Smooth muscle cell (in vitro differentiated cells): ENCODE measurements at regions not wholly inside any gene's neighbourhood (a gene's known extent, or its start where the extent isn't known, plus 50 kb on each side); places are given as distances from the start of the nearest gene placed in this dataset.
"Not testable (repeated sequence)": the region's sequence is repeated elsewhere in the genome, so short reads cannot be mapped to it uniquely, and the experiment has no call there.

ENCODE experiments used
- DNase-seq: peaks from one replicate; lab custom pipeline; 2025; ENCODE audit not compliant: unreplicated experiment; lab: John Stamatoyannopoulos, UW
- H2AFZ ChIP-seq: fragments of 200-600 bp; sonication (generic); 2 replicates; pipeline ENCODE4 v1.6.0; 2016; ENCODE audit warnings: antibody characterized with exemption, low read depth, mild to moderate bottlenecking
- H3F3A ChIP-seq: fragments of 200-600 bp; sonication (generic); 2 replicates; pipeline ENCODE4 v1.6.0; 2017; ENCODE audit warnings: antibody characterized with exemption, low read depth
- H3K27ac ChIP-seq: fragments of 200-600 bp; sonication (generic); 2 replicates; pipeline ENCODE4 v1.5.1; 2016; ENCODE audit warnings: low read depth, mild to moderate bottlenecking
- H3K27me3 ChIP-seq: fragments of 200-600 bp; sonication (generic); 2 replicates; pipeline ENCODE4 v1.6.1; 2016; ENCODE audit warnings: low read depth, mild to moderate bottlenecking
- H3K36me3 ChIP-seq: fragments of 200-600 bp; sonication (generic); 2 replicates; pipeline ENCODE4 v1.5.1; 2016; ENCODE audit warnings: low read depth
- H3K4me1 ChIP-seq: fragments of 200-600 bp; sonication (generic); 2 replicates; pipeline ENCODE4 v1.5.1; 2016; ENCODE audit warnings: low read depth
- H3K4me2 ChIP-seq: fragments of 200-600 bp; sonication (generic); 2 replicates; pipeline ENCODE4 v1.6.0; 2016; ENCODE audit warnings: mild to moderate bottlenecking
- H3K4me3 ChIP-seq: fragments of 200-600 bp; sonication (generic); 2 replicates; pipeline ENCODE4 v1.5.1; 2016; ENCODE audit warnings: mild to moderate bottlenecking
- H3K79me2 ChIP-seq: fragments of 200-600 bp; sonication (generic); 2 replicates; pipeline ENCODE4 v1.6.0; 2016; ENCODE audit warnings: low read depth, mild to moderate bottlenecking
- H3K9ac ChIP-seq: fragments of 200-600 bp; sonication (generic); 2 replicates; pipeline ENCODE4 v1.6.0; 2016; ENCODE audit warnings: low read depth
- H3K9me3 ChIP-seq: fragments of 200-600 bp; sonication (generic); replicated peaks from 2 replicates; pipeline ENCODE4 v1.5.1; 2016; ENCODE audit warnings: low read depth
- H4K20me1 ChIP-seq: fragments of 200-600 bp; sonication (generic); 2 replicates; pipeline ENCODE4 v1.6.0; 2016; ENCODE audit warnings: low read depth
- CTCF ChIP-seq: fragments of 200-600 bp; sonication (generic); IDR thresholded peaks from 2 replicates; pipeline ENCODE4 v1.5.1; 2017; ENCODE audit warnings: borderline replicate concordance, mild to moderate bottlenecking, antibody characterized with exemption; ENCODE audit not compliant: insufficient read depth, poor library complexity, severe bottlenecking
- WGBS: methylation state at CpG from one replicate; pipeline ENCODE4 v1.1.7; 2016; ENCODE audit warnings: low lambda C conversion rate; 5-methylcytosine and 5-hydroxymethylcytosine counted together

- no peaks in the 10 kb centered on the region for H3K27me3 ChIP-seq
- H3K27ac ChIP-seq, result no peak overlapping the region
- DNase-seq, result no peak
- no peaks in the 10 kb centered on the region for H3K79me2 ChIP-seq
- no peaks in the 10 kb centered on the region for H3K36me3 ChIP-seq
- peak overlapping the region; percentile 44 for H2AFZ ChIP-seq
- no peak overlapping the region for H3K4me3 ChIP-seq
- TF ChIP-seq CTCF, result no peak
- no peaks in the 10 kb centered on the region for H4K20me1 ChIP-seq
- H3K4me2 ChIP-seq, result no peak overlapping the region
- no peaks in the 10 kb centered on the region for H3F3A ChIP-seq
- H3K4me1 ChIP-seq, result no peaks in the 10 kb centered on the region
- H3K9ac ChIP-seq, result no peak overlapping the region
- H3K9me3 ChIP-seq, result no peaks in the 10 kb centered on the region
- 61% methylated on average over 4 of the region's 4 CpGs for WGBS
Measured at GRCh38 chr6:92415656-92416055, 1003.7 kb downstream of the EPHA7 start.

GRCh38 chr6:92408350-92408749 is 1011.0 kb downstream of the EPHA7 start:
- Histone ChIP-seq H3K4me1 (no peaks in the 10 kb centered on the region), H3K4me3 (no peak overlapping the region), H3K27ac (no peak overlapping the region), H2AFZ (no peak overlapping the region), H3F3A (no peaks in the 10 kb centered on the region), H3K36me3 (no peaks in the 10 kb centered on the region), H3K4me2 (no peak overlapping the region), H3K79me2 (no peaks in the 10 kb centered on the region), H4K20me1 (no peaks in the 10 kb centered on the region), H3K9me3 (no peaks in the 10 kb centered on the region), H3K27me3 (no peaks in the 10 kb centered on the region), H3K9ac (no peak overlapping the region)
- no peak for TF ChIP-seq CTCF
- no peak for DNase-seq

DNA sequence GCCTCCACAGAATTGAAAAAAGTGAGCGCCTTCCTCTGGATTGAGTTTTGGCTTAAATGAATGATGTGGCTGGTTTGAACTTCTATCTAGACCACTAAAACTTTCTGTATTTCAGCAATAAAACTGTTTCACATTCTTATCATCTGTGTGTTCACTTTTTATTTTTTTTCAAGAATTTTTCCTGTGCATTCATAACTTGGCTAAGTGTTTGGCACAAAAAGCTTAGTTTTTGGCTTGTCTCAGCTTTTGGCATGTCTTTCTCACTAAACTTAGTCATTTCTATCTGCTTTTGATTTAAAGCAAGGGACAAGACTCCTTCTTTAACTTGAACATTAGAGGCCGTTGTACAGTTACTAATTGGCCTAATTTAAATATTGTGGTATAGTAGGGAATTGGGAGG is 1015.1 kb downstream of the EPHA7 start:
- no peak for DNase-seq
- no peaks in the 10 kb centered on the region for H3K9me3 ChIP-seq
- H3K27me3 ChIP-seq, result no peaks in the 10 kb centered on the region
- H3F3A ChIP-seq, result no peaks in the 10 kb centered on the region
- no peak overlapping the region for H3K4me3 ChIP-seq
- H3K36me3 ChIP-seq, result no peaks in the 10 kb centered on the region
- H3K79me2 ChIP-seq, result no peaks in the 10 kb centered on the region
- H3K4me2 ChIP-seq, result no peak overlapping the region
- no peaks in the 10 kb centered on the region for H3K4me1 ChIP-seq
- no peaks in the 10 kb centered on the region for H4K20me1 ChIP-seq
- no peak overlapping the region for H2AFZ ChIP-seq
- TF ChIP-seq CTCF, result no peak
- WGBS, result 95% methylated on average over 2 of the region's 2 CpGs
- no peak overlapping the region for H3K27ac ChIP-seq
- H3K9ac ChIP-seq, result no peak overlapping the region

DNA sequence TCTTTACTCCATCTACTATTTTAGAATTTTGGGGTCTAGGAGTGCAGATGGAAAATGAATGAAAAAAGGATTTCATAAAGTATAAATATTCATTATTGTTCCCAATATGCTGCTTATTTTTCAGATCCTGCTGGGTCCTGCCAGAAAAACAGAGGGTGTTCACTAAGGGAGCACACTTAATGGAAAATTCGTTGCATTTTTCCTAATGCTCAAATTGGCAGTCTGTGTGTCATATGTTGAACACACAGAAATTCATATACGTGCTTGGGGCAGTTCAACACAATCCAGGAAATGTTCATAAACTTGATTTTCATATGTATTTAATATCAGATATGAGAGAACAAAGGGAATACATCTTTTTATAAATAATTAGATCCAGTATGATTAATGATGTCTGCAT is 1019.4 kb downstream of the EPHA7 start:
- Histone ChIP-seq H3K27ac (no peak overlapping the region), H3K4me1 (no peaks in the 10 kb centered on the region), H3K4me2 (no peak overlapping the region), H4K20me1 (no peaks in the 10 kb centered on the region), H3K9me3 (no peaks in the 10 kb centered on the region), H3K9ac (no peak overlapping the region), H3F3A (no peaks in the 10 kb centered on the region), H2AFZ (no peak overlapping the region), H3K27me3 (no peaks in the 10 kb centered on the region), H3K4me3 (no peak overlapping the region), H3K36me3 (no peaks in the 10 kb centered on the region), H3K79me2 (no peaks in the 10 kb centered on the region)
- no peak for DNase-seq
- no peak for TF ChIP-seq CTCF
- 84% methylated on average over 2 of the region's 2 CpGs for WGBS

- not testable (repeated sequence) for H3K9ac ChIP-seq, H3K4me2 ChIP-seq, H3K36me3 ChIP-seq, H3F3A ChIP-seq, H3K4me3 ChIP-seq, DNase-seq, H3K9me3 ChIP-seq, H3K4me1 ChIP-seq, H3K27ac ChIP-seq, H3K79me2 ChIP-seq, H3K27me3 ChIP-seq, H4K20me1 ChIP-seq, H2AFZ ChIP-seq
- 94% methylated on average over 8 of the region's 8 CpGs for WGBS
Measured at GRCh38 chr6:92388706-92389105, 1030.7 kb downstream of the EPHA7 start.
